ENCODE measurements at regions not wholly inside any gene's neighbourhood (a gene's known extent, or its start where the extent isn't known, plus 50 kb on each side); places are given as distances from the start of the nearest gene placed in this dataset.

- DNase-seq: no peak
These were observed 77.2 kb upstream of the ARHGEF7 start for GRCh38 chr13:111037927-111038326.

GRCh38 chr13:111036665-111037064 lies 78.4 kb upstream of the ARHGEF7 start:
- no peak for DNase-seq

- no peak for DNase-seq
These were observed 79.2 kb upstream of the ARHGEF7 start for GRCh38 chr13:111035861-111036260.

- DNase-seq: no peak
These were observed 80.3 kb upstream of the ARHGEF7 start for GRCh38 chr13:111034811-111035210.

- DNase-seq: no peak
These were observed 81.7 kb upstream of the ARHGEF7 start for GRCh38 chr13:111033172-111034130.

- DNase-seq: no peak
These were observed 83.6 kb upstream of the ARHGEF7 start for GRCh38 chr13:111031531-111031961.

GRCh38 chr13:111029957-111030609 lies 85.0 kb upstream of the ARHGEF7 start:
- no peak for DNase-seq

GRCh38 chr13:111027458-111028439 lies 87.4 kb upstream of the ARHGEF7 start:
- DNase-seq: no peak

- DNase-seq: no peak
These were observed 89.8 kb upstream of the ARHGEF7 start for GRCh38 chr13:111025310-111025709.

- no peak for DNase-seq
These were observed 92.2 kb upstream of the ARHGEF7 start for GRCh38 chr13:111022886-111023285.

- no peak for DNase-seq
These were observed 92.9 kb upstream of the ARHGEF7 start for GRCh38 chr13:111022241-111022640.

GRCh38 chr13:111021270-111021669 lies 93.8 kb upstream of the ARHGEF7 start:
- DNase-seq: no peak

GRCh38 chr13:111020546-111020945 lies 94.6 kb upstream of the ARHGEF7 start:
- DNase-seq: no peak

GRCh38 chr13:111020021-111020420 lies 95.1 kb upstream of the ARHGEF7 start:
- DNase-seq: no peak

- no peak for DNase-seq
These were observed 97.2 kb upstream of the ARHGEF7 start for GRCh38 chr13:111017755-111018459.

- DNase-seq: no peak
These were observed 98.3 kb upstream of the ANKRD10 start for GRCh38 chr13:111013196-111013595.

- DNase-seq: no peak
These were observed 97.0 kb upstream of the ANKRD10 start for GRCh38 chr13:111011899-111012298.

- DNase-seq: no peak
These were observed 93.5 kb upstream of the ANKRD10 start for GRCh38 chr13:111008351-111008750.

- DNase-seq: no peak
These were observed 92.3 kb upstream of the ANKRD10 start for GRCh38 chr13:111007209-111007608.

- DNase-seq: no peak
These were observed 91.7 kb upstream of the ANKRD10 start for GRCh38 chr13:111006506-111007031.

GRCh38 chr13:111005808-111006505 lies 91.1 kb upstream of the ANKRD10 start:
- DNase-seq: no peak

All from NCI-H526 (cell line).